MM.1S (cell line): ENCODE measurements at regions not wholly inside any gene's neighbourhood (a gene's known extent, or its start where the extent isn't known, plus 50 kb on each side); places are given as distances from the start of the nearest gene placed in this dataset.

Experiments
- CTCF ChIP-seq: fragments of 300-600 bp; sonication (generic); IDR thresholded peaks from 2 replicates; pipeline ENCODE4 v1.5.1; 2016; ENCODE audit warnings: antibody characterized with exemption, low read length, mixed read lengths
- EZH2 ChIP-seq: fragments of 300-600 bp; sonication (generic); optimal IDR thresholded peaks from 2 replicates; pipeline ENCODE3; 2017; ENCODE audit warnings: low read depth, mild to moderate bottlenecking, antibody characterized with exemption, low read length, mixed read lengths
- EZH2phosphoT487 ChIP-seq: fragments of 300-600 bp; sonication (generic); IDR thresholded peaks from 2 replicates; pipeline ENCODE4 v1.6.1; 2018; ENCODE audit warnings: antibody characterized with exemption, low read length

GRCh38 chr2:220882507-220882906 lies 689.6 kb downstream of the EPHA4 start:
- TF ChIP-seq CTCF (no peak), EZH2phosphoT487 (no peak), EZH2 (no peak)
